Peyer's patch (tissue), 4 donors: ENCODE measurements at regions not wholly inside any gene's neighbourhood (a gene's known extent, or its start where the extent isn't known, plus 50 kb on each side); places are given as distances from the start of the nearest gene placed in this dataset.

Experiments used
- CTCF ChIP-seq, 6 experiments: fragments of 450-650 bp in 4 of 6; fragments of 200-600 bp in 2 of 6; sonication (generic) in 1 of 6; IDR thresholded peaks; one replicate each; pipeline ENCODE4 v1.5.1; 2017 to 2019; ENCODE audit warnings: antibody characterized with exemption in 6 of 6, mild to moderate bottlenecking in 3 of 6, moderate library complexity in 1 of 6
- POLR2A ChIP-seq, 2 donors: fragments of 450-650 bp; IDR thresholded peaks; one replicate each; pipeline ENCODE4 v1.5.1; 2017; ENCODE audit warnings: antibody characterized with exemption in 2 of 2, mild to moderate bottlenecking in 2 of 2, moderate library complexity in 2 of 2

DNA sequence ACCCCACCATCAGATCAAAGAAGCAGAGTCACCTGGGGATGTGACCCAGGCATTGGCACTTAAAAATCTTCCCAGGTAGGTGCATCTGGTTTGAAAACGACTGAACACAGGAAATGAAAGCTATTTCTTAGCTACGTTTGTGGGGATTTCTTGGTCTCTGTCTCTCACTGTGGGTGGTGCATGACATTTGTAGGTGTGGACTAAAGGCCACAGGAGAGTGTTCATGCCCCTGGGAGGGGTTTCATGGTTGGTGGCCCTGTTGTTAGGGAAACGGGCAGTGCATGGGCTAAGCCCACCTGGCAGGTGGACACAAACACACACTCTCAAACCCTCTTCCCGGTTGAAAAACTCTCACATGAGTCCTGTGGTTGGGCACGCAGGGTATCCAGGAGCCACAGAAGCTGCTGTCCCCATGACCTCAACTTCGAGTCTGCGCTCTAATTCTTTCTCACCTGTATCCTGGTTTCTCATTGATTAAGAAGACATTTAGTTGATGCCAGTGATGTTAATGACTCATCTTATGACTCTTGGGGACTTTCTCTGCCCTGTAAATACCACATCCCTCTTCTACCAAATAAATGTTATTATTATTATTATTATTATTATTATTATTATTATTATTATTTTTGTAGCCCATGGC is 119.4 kb downstream of the MRPS6 start:
- TF ChIP-seq CTCF (IDR thresholded peaks at IDR 0.05) (no peak), POLR2A (IDR thresholded peaks at IDR 0.05) (no peak)
